OCI-LY1 (cell line): ENCODE measurements at regions not wholly inside any gene's neighbourhood (a gene's known extent, or its start where the extent isn't known, plus 50 kb on each side); places are given as distances from the start of the nearest gene placed in this dataset.

Experiments used
- EZH2 ChIP-seq: fragments of 200-600 bp; sonication (generic), shearing (Covaris generic); IDR thresholded peaks from 2 replicates; pipeline ENCODE4 v1.8.0; 2017; ENCODE audit warnings: borderline replicate concordance, mixed run types, mild to moderate bottlenecking, antibody characterized with exemption, low read length, moderate library complexity, mixed read lengths
- TF ChIP-seq, protein P1 (sequence below): fragments of 200-600 bp; sonication (generic), shearing (Covaris generic); IDR thresholded peaks from 2 replicates; pipeline ENCODE4 v1.5.1; 2017; ENCODE audit warnings: mild to moderate bottlenecking, antibody characterized with exemption, low read length, moderate library complexity, mixed read lengths

GRCh38 chr6:153484056-153484455 is 353.0 kb upstream of the RGS17 start:
- TF ChIP-seq, protein P1, sequence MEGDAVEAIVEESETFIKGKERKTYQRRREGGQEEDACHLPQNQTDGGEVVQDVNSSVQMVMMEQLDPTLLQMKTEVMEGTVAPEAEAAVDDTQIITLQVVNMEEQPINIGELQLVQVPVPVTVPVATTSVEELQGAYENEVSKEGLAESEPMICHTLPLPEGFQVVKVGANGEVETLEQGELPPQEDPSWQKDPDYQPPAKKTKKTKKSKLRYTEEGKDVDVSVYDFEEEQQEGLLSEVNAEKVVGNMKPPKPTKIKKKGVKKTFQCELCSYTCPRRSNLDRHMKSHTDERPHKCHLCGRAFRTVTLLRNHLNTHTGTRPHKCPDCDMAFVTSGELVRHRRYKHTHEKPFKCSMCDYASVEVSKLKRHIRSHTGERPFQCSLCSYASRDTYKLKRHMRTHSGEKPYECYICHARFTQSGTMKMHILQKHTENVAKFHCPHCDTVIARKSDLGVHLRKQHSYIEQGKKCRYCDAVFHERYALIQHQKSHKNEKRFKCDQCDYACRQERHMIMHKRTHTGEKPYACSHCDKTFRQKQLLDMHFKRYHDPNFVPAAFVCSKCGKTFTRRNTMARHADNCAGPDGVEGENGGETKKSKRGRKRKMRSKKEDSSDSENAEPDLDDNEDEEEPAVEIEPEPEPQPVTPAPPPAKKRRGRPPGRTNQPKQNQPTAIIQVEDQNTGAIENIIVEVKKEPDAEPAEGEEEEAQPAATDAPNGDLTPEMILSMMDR: no peak
- no peak for TF ChIP-seq EZH2
